ENCODE measurements at regions not wholly inside any gene's neighbourhood (a gene's known extent, or its start where the extent isn't known, plus 50 kb on each side); places are given as distances from the start of the nearest gene placed in this dataset.

DNA sequence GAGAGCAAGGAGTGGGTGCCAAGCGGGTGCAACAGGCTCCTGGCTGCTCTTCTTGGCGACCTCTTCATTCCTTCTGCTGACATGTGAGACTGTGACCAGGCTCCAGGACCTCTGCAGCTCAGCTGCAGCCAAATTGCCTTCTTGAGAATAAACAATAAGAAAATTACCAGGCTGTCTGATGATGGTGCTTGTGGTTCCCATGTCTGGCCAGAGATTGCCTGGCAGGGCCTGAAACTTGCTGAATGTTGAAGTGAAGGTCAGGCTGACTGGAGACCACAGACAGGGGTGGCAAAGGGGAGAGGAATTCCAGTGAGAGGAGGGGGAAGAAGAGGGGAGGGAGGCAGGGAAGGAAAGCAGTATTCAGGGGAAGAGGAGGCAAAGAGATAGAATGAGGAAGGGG lies 497.4 kb upstream of the PODXL start:
- no peak for TF ChIP-seq CTCF (IDR thresholded peaks at IDR 0.05)
- no peak for TF ChIP-seq EZH2 (IDR thresholded peaks at IDR 0.05; ENCODE audit: borderline replicate concordance, insufficient read depth, low read depth, low read length, poor library complexity, severe bottlenecking)
